GM12878 (cell line): ENCODE measurements at regions not wholly inside any gene's neighbourhood (a gene's known extent, or its start where the extent isn't known, plus 50 kb on each side); places are given as distances from the start of the nearest gene placed in this dataset.

Experiments
- CHD4 ChIP-seq: fragments of 200-600 bp; sonication (generic); IDR thresholded peaks from 2 replicates; pipeline ENCODE4 v1.6.1; 2016; ENCODE audit warnings: mild to moderate bottlenecking
- FOS ChIP-seq: IDR thresholded peaks from 3 replicates; pipeline ENCODE4 v1.6.1; 2011; ENCODE audit warnings: borderline replicate concordance; ENCODE audit not compliant: insufficient read length; ENCODE audit errors: extremely low read depth
- HDGF ChIP-seq: fragments of 450-650 bp; IDR thresholded peaks from 2 replicates; pipeline ENCODE4 v1.6.1; 2016; ENCODE audit warnings: antibody characterized with exemption
- KDM1A ChIP-seq: fragments of 200-600 bp; sonication (generic); IDR thresholded peaks from 2 replicates; pipeline ENCODE4 v1.6.1; 2016; ENCODE audit warnings: borderline replicate concordance
- POLR2A ChIP-seq: IDR thresholded peaks from 2 replicates; pipeline ENCODE4 v1.6.1; 2011; ENCODE audit warnings: low read depth, mild to moderate bottlenecking, low read length
- RAD21 ChIP-seq: IDR thresholded peaks from 2 replicates; pipeline ENCODE4 v1.6.1; 2011; ENCODE audit warnings: mild to moderate bottlenecking, low read depth, low read length, moderate library complexity; ENCODE audit not compliant: insufficient read depth
- RFX5 ChIP-seq: IDR thresholded peaks from 2 replicates; pipeline ENCODE4 v1.6.1; 2011; ENCODE audit warnings: low read depth, low read length, improper control_type of control experiment
- SRF ChIP-seq, 2 experiments: IDR thresholded peaks; 2 replicates each; pipeline ENCODE4 v1.6.1; 2011; ENCODE audit warnings: low read depth in 2 of 2, low read length in 2 of 2, mild to moderate bottlenecking in 1 of 2, moderate library complexity in 1 of 2
- TAF1 ChIP-seq: IDR thresholded peaks from 2 replicates; pipeline ENCODE4 v1.6.1; 2011; ENCODE audit warnings: mild to moderate bottlenecking, low read depth, low read length, borderline replicate concordance
- TARDBP ChIP-seq: IDR thresholded peaks from 2 replicates; pipeline ENCODE4 v1.6.1; 2016; ENCODE audit warnings: borderline replicate concordance
- TF ChIP-seq, protein P1 (sequence below), 3 experiments: IDR thresholded peaks in 2 of 3; conservative IDR thresholded peaks in 1 of 3; 2 replicates each; pipeline ENCODE4 v1.5.1; 2011; ENCODE audit warnings: low read depth in 3 of 3, low read length in 3 of 3, mild to moderate bottlenecking in 3 of 3, control low read depth in 2 of 3, moderate library complexity in 2 of 3, inconsistent platforms in 1 of 3, mixed read lengths in 1 of 3; ENCODE audit not compliant: control insufficient read depth in 2 of 3, insufficient read depth in 1 of 3; ENCODE audit errors: extremely low read depth in 1 of 3

DNA sequence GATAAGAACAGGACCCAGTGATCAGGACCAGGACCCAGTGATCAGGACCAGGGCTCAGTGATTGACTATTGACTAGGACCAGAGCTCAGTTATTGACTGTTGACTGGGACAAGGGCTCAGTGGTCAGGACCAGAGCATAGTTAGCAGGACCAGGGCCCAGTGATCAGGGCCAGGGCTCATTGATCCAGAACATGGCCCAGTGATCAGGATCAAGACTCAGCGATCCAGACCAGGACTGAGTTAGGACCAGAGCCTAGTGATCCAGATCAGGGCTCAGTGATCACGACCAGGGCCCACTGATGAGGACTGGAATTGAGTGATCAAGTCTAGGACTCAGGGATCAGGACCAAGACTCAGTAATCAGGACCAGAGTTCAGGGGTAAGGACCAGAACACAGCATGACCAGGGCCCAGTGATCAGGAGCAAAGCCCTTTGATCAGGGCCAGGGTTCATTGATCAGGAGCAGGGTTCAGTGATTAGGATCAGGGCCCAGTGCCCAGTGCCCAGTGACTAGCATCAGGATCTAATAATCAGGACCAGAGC, 176.0 kb downstream of the TMEM121 start:
- TF ChIP-seq, protein P1, sequence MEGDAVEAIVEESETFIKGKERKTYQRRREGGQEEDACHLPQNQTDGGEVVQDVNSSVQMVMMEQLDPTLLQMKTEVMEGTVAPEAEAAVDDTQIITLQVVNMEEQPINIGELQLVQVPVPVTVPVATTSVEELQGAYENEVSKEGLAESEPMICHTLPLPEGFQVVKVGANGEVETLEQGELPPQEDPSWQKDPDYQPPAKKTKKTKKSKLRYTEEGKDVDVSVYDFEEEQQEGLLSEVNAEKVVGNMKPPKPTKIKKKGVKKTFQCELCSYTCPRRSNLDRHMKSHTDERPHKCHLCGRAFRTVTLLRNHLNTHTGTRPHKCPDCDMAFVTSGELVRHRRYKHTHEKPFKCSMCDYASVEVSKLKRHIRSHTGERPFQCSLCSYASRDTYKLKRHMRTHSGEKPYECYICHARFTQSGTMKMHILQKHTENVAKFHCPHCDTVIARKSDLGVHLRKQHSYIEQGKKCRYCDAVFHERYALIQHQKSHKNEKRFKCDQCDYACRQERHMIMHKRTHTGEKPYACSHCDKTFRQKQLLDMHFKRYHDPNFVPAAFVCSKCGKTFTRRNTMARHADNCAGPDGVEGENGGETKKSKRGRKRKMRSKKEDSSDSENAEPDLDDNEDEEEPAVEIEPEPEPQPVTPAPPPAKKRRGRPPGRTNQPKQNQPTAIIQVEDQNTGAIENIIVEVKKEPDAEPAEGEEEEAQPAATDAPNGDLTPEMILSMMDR (IDR thresholded peaks at IDR 0.05 in 2 of 3, conservative IDR thresholded peaks at IDR 0.05 in 1 of 3; ENCODE audit: control insufficient read depth in 2 of 3, extremely low read depth in 1 of 3, insufficient read depth in 1 of 3, low read depth in 3 of 3, low read length in 3 of 3): no peak
- no peak for TF ChIP-seq SRF (IDR thresholded peaks at IDR 0.05; ENCODE audit: low read depth in 2 of 2, low read length in 2 of 2)
- no peak; the same call in 1 of the 2 replicates for TF ChIP-seq TARDBP
- TF ChIP-seq FOS: no peak
- TF ChIP-seq CHD4: no peak
- TF ChIP-seq KDM1A: no peak
- peak; percentile 75; the same call in 1 of the 2 replicates for TF ChIP-seq POLR2A
- peak; percentile 50; the same call in 1 of the 2 replicates for TF ChIP-seq TAF1
- TF ChIP-seq HDGF: no peak
- TF ChIP-seq RFX5: no peak
- TF ChIP-seq RAD21: no peak
